Keratinocyte (primary cell): ENCODE measurements at regions not wholly inside any gene's neighbourhood (a gene's known extent, or its start where the extent isn't known, plus 50 kb on each side); places are given as distances from the start of the nearest gene placed in this dataset.

Experiments
- DNase-seq: peaks from one replicate; pipeline ENCODE4 v3.0.0-alpha.2; 2011; ENCODE audit warnings: low read depth, missing footprints, low spot score
- FAIRE-seq: peaks from 2 replicates; lab custom pipeline; 2011; peaks lifted over from hg19 to GRCh38; lab: Jason Lieb, UNC
- H2AFZ ChIP-seq: 2 replicates; pipeline ENCODE4 v1.6.0; 2012; ENCODE audit warnings: low read length, control low read depth, inconsistent platforms; ENCODE audit not compliant: control insufficient read depth
- H3K27ac ChIP-seq: 2 replicates; pipeline ENCODE4 v1.5.1; 2011; ENCODE audit warnings: low read length; ENCODE audit not compliant: control insufficient read depth, insufficient read depth
- H3K27me3 ChIP-seq: 3 replicates; pipeline ENCODE4 v1.6.0; 2011; ENCODE audit warnings: low read length; ENCODE audit not compliant: control insufficient read depth, insufficient read depth; ENCODE audit errors: extremely low read depth
- H3K36me3 ChIP-seq, 2 experiments: 2 replicates in 1 of 2; 3 replicates in 1 of 2; pipeline ENCODE4 v1.5.1; 2011; ENCODE audit warnings: low read length in 2 of 2, mild to moderate bottlenecking in 1 of 2; ENCODE audit not compliant: control insufficient read depth in 2 of 2, insufficient read depth in 2 of 2; ENCODE audit errors: extremely low read depth in 1 of 2
- H3K4me1 ChIP-seq: 3 replicates; pipeline ENCODE4 v1.5.1; 2011; ENCODE audit warnings: low read length; ENCODE audit not compliant: control insufficient read depth, insufficient read depth; ENCODE audit errors: extremely low read depth
- H3K4me2 ChIP-seq: 3 replicates; pipeline ENCODE4 v1.6.0; 2011; ENCODE audit warnings: low read depth, low read length; ENCODE audit not compliant: control insufficient read depth, insufficient read depth; ENCODE audit errors: extremely low read depth
- H3K4me3 ChIP-seq, 3 experiments: fragments of 200-600 bp in 1 of 3; sonication (generic) in 1 of 3; 2 replicates in 2 of 3; 3 replicates in 1 of 3; pipeline ENCODE4 v1.5.1; 2011 to 2016; ENCODE audit warnings: low read length in 3 of 3, mild to moderate bottlenecking in 3 of 3, control low read depth in 2 of 3, inconsistent platforms in 1 of 3, low read depth in 1 of 3, mixed read lengths in 1 of 3, mixed run types in 1 of 3, moderate library complexity in 1 of 3; ENCODE audit not compliant: control insufficient read depth in 2 of 3, insufficient read depth in 2 of 3; ENCODE audit errors: extremely low read depth in 1 of 3
- H3K79me2 ChIP-seq: 2 replicates; pipeline ENCODE4 v1.6.0; 2012; ENCODE audit warnings: low read length; ENCODE audit not compliant: control insufficient read depth, insufficient read depth
- H3K9ac ChIP-seq: 3 replicates; pipeline ENCODE4 v1.6.0; 2011; ENCODE audit warnings: low read length; ENCODE audit not compliant: control insufficient read depth, insufficient read depth; ENCODE audit errors: extremely low read depth
- H3K9me1 ChIP-seq: 3 replicates; pipeline ENCODE4 v1.6.0; 2011; ENCODE audit warnings: low read length; ENCODE audit not compliant: control insufficient read depth, insufficient read depth; ENCODE audit errors: extremely low read depth
- H3K9me3 ChIP-seq: 2 replicates; pipeline ENCODE4 v1.5.1; 2012; ENCODE audit warnings: low read depth, low read length; ENCODE audit not compliant: control insufficient read depth
- H4K20me1 ChIP-seq: 3 replicates; pipeline ENCODE4 v1.6.0; 2011; ENCODE audit warnings: low read length; ENCODE audit not compliant: control insufficient read depth, insufficient read depth; ENCODE audit errors: extremely low read depth
- EZH2 ChIP-seq: IDR thresholded peaks from one replicate; pipeline ENCODE4 v1.6.1; 2012; ENCODE audit warnings: inconsistent platforms, mild to moderate bottlenecking, low read length, moderate library complexity
- dilution Hi-C: fragments of 300-500 bp; cut with MboI; formaldehyde crosslinking; loops from one replicate; pipeline ENCODE4 v1.7.0; 2020; ENCODE audit warnings: low sequenced_read_pairs; ENCODE audit not compliant: extremely low pct_ligation_motif_present
- TF ChIP-seq, protein P1 (sequence below), 3 experiments: IDR thresholded peaks in 1 of 3; conservative IDR thresholded peaks in 1 of 3; optimal IDR thresholded peaks in 1 of 3; 2 replicates in 2 of 3; 3 replicates in 1 of 3; pipeline versions ENCODE3 to v1.5.1; 2011; ENCODE audit warnings: low read length in 3 of 3, mild to moderate bottlenecking in 3 of 3, moderate library complexity in 2 of 3, control low read depth in 1 of 3, inconsistent platforms in 1 of 3; ENCODE audit not compliant: insufficient read depth in 2 of 3; ENCODE audit errors: extremely low read depth in 1 of 3

- no peak for DNase-seq
- dilution Hi-C loops = no loop called here
- H3K27me3 ChIP-seq = no peaks in the 10 kb centered on the region
Observed at GRCh38 chr2:38228753-38229152, 148.3 kb downstream of the ATL2 start.

GRCh38 chr2:38224821-38225437, 149.0 kb upstream of the CYP1B1 start:
- no peak overlapping the region for H3K27ac ChIP-seq
- no peak for DNase-seq
- H3K9ac ChIP-seq = no peak overlapping the region
- H3K79me2 ChIP-seq = no peaks in the 10 kb centered on the region
- H3K9me1 ChIP-seq = no peaks in the 10 kb centered on the region
- H3K27me3 ChIP-seq = no peaks in the 10 kb centered on the region
- no peaks in the 10 kb centered on the region for H3K36me3 ChIP-seq
- H3K9me3 ChIP-seq = no peaks in the 10 kb centered on the region
- dilution Hi-C loops = no loop called here
- no peak overlapping the region for H3K4me2 ChIP-seq
- H2AFZ ChIP-seq = no peak overlapping the region
- H3K4me3 ChIP-seq = no peak overlapping the region
- no peaks in the 10 kb centered on the region for H3K4me1 ChIP-seq
- TF ChIP-seq EZH2 = no peak
- TF ChIP-seq, protein P1, sequence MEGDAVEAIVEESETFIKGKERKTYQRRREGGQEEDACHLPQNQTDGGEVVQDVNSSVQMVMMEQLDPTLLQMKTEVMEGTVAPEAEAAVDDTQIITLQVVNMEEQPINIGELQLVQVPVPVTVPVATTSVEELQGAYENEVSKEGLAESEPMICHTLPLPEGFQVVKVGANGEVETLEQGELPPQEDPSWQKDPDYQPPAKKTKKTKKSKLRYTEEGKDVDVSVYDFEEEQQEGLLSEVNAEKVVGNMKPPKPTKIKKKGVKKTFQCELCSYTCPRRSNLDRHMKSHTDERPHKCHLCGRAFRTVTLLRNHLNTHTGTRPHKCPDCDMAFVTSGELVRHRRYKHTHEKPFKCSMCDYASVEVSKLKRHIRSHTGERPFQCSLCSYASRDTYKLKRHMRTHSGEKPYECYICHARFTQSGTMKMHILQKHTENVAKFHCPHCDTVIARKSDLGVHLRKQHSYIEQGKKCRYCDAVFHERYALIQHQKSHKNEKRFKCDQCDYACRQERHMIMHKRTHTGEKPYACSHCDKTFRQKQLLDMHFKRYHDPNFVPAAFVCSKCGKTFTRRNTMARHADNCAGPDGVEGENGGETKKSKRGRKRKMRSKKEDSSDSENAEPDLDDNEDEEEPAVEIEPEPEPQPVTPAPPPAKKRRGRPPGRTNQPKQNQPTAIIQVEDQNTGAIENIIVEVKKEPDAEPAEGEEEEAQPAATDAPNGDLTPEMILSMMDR (optimal IDR thresholded peaks at IDR 0.05 in 1 of 3, IDR thresholded peaks at IDR 0.05 in 1 of 3, conservative IDR thresholded peaks at IDR 0.05 in 1 of 3; ENCODE audit: extremely low read depth in 1 of 3, insufficient read depth in 2 of 3, low read length in 3 of 3) = no peak
- FAIRE-seq = no peak
- H4K20me1 ChIP-seq = no peaks in the 10 kb centered on the region

More at GRCh38 chr2:38228753-38229152, 148.3 kb downstream of the ATL2 start:
- Histone ChIP-seq H2AFZ (no peak overlapping the region), H4K20me1 (no peaks in the 10 kb centered on the region), H3K36me3 (no peaks in the 10 kb centered on the region), H3K4me1 (peaks cover 4% of the 10 kb centered on the region), H3K27ac (no peak overlapping the region), H3K4me3 (no peak overlapping the region), H3K79me2 (no peaks in the 10 kb centered on the region), H3K4me2 (no peak overlapping the region), H3K9ac (no peak overlapping the region), H3K9me1 (no peaks in the 10 kb centered on the region), H3K9me3 (no peaks in the 10 kb centered on the region)
- no peak for TF ChIP-seq EZH2
- TF ChIP-seq, protein P1 (optimal IDR thresholded peaks at IDR 0.05 in 1 of 3, IDR thresholded peaks at IDR 0.05 in 1 of 3, conservative IDR thresholded peaks at IDR 0.05 in 1 of 3; ENCODE audit: extremely low read depth in 1 of 3, insufficient read depth in 2 of 3, low read length in 3 of 3) = no peak
- no peak for FAIRE-seq
